ENCODE measurements at regions not wholly inside any gene's neighbourhood (a gene's known extent, or its start where the extent isn't known, plus 50 kb on each side); places are given as distances from the start of the nearest gene placed in this dataset.

- DNase-seq (ENCODE audit: low read depth in 3 of 3, low spot score in 2 of 3): no peak
Measured at GRCh38 chr12:11564984-11565651, 84.4 kb upstream of the ETV6 start.

DNA sequence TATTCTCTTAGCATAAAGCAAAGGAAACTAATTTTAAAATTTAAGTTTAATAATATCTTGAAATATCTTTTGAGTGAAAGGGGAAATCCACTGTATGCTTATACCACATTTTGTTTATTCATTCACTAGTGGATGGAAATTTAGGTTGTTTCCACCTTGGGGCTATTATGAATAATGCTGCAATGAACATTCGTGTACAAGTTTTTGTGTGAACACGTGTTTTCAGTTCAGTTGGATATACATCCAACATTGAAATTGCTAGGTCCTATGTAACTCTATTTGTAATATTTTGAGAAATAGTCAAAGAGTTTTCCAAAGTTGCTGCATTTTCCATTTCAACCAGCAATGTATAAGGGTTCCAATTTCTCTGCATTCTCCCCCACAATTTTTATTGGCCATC, 83.7 kb upstream of the ETV6 start:
- no peak for DNase-seq (ENCODE audit: low read depth in 3 of 3, low spot score in 2 of 3)

GRCh38 chr12:11568155-11568761, 81.2 kb upstream of the ETV6 start:
- no peak for DNase-seq (ENCODE audit: low read depth in 3 of 3, low spot score in 2 of 3)

GRCh38 chr12:11568762-11569478, 80.6 kb upstream of the ETV6 start:
- peak in 2 of 3 donors; percentile 13 to 23 for DNase-seq (ENCODE audit: low read depth in 3 of 3, low spot score in 2 of 3)

DNA sequence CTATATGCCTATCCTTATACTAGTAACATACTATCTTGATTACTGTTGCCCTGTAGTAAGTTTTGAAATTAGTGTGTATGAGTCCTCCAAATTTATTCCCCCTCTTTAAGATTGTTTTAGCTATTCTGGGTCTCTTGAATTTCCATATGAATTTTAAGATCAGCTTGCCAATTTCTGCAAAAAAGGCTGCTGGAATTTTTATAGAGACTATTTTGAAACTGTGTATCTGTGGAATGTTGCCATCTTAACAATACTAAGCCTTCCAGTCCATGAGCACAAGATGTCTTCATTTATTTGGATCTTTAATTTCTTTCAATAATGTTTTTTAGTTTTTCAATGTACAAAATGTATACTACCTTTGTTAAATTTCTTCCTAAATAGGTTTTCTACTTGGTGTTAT, 79.8 kb upstream of the ETV6 start:
- DNase-seq (ENCODE audit: low read depth in 3 of 3, low spot score in 2 of 3): no peak

DNA sequence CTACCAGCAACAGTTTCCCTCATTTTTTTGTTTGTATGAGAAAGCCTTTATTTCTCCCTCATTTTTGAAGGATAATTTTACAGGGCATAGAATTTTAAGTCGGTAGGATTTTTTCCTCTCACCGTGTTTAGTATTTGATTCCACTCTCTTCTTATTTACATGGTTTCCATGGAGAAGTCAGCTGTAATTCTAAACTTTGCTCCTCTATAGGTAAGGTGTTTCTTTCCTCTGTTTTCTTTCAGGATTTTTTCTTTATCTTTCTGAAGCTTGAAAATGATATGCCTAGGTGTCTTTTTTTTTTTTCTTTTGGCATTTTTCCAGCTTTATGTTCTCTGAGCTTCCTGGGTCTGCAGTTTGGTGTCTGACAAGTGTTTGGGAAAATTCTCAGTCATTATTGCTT, 75.6 kb upstream of the ETV6 start:
- DNase-seq (ENCODE audit: low read depth in 3 of 3, low spot score in 2 of 3): no peak

DNA sequence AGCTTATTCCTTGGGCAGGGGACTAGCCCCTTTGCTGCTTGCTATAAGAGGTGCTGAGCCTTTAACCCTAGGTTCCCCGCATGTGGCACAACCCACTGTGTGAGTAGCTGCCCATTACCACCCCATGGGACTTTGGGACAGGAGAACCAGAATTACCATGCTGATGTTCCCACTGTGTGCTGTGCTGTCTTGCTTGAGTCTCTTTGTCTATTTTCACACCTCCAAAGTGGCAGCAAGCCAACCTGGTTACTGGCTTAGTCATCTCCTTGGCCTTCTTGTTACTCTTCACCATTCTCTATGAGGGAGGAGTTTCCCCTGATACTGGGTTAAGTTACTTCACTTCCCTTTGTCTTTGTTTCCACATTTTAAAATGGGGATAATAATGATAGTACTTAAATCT, 73.4 kb upstream of the ETV6 start:
- no peak for DNase-seq (ENCODE audit: low read depth in 3 of 3, low spot score in 2 of 3)

GRCh38 chr12:11577658-11578260, 71.7 kb upstream of the ETV6 start:
- DNase-seq (ENCODE audit: low read depth in 3 of 3, low spot score in 2 of 3): no peak

DNA sequence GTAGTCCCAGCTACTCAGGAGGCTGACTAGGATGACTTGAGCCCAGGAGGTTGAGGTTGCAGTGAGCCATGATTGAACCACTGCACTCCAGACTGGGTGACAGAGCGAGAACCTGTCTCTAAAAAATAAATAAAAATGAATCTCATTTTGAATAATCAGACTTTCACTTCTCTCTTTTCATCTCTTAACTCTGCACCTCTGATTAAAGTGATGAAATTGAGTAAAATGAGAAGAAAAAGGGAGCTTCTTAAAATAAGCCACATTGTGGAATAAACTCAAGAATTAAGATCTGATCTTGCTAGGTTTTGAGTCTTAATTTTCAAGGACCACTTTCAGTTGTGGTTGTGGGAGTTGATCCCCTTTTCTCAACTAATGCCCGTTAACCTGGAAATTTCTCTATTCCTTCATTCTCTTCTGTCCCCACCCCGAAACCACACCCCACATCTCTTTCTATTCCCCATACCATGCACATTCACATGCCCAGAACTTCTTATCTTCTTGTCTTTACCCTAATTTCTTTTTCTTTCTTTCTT, 70.9 kb upstream of the ETV6 start:
- DNase-seq (ENCODE audit: low read depth in 3 of 3, low spot score in 2 of 3): no peak

- no peak for DNase-seq (ENCODE audit: low read depth in 3 of 3, low spot score in 2 of 3)
Measured at GRCh38 chr12:11580125-11580751, 69.2 kb upstream of the ETV6 start.

DNA sequence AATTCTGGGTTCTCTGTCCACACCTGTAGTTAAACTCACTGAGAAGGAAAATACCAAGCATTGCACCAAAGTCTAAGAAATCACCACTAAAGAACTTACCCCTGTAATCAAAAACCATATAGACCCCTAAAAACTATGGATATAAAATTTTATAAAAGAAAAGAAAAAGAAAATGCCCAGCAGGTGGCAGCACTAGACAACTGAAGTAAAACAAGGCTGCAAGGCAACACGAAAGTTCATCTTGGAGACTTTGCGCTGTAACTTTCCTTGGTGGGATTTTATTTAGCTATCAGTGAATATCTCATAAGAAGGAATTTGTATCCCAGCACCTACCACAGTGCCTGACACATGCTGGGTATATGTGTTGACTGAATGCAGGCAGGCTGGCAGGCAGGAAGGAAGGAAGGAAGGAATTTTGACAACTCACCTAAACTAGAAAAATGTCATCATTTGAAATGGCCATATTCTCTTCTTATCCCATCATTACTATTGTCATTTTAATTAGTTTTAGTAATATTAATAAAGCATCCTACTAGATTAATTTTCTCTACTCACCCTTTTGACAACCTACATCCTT, 68.2 kb upstream of the ETV6 start:
- DNase-seq (ENCODE audit: low read depth in 3 of 3, low spot score in 2 of 3): peak in 2 of 3 donors; percentile 59 to 65

DNA sequence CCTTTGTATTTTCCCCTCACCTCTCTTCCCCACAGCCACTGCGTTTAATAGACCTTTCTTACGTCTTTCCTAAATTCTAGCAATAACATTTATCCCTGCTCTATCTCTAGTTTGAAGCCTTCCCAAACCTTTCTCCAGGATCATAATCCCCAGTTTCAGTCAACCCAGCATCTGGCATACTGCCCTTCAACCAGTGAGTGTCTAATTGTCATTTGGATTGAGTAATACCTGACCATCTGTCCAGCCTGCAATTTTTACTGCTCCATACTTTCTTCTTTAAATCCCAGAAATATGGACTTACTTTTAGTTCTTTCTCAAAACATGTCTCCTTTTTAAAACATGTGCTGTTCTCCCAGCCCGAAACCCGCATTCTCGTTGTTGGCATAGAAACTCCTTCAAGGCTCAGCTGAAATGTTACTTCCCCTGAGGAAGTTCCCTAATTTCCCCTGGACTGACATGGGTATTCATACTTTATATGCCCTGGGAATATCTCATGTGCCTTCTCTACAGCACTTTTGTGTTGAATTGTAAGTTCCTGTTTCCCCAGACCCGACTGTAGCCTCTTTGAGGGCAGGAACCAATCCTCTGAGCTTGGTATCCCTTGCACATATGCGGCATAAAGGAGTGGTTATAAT, 65.1 kb upstream of the ETV6 start:
- DNase-seq (ENCODE audit: low read depth in 3 of 3, low spot score in 2 of 3): no peak

- DNase-seq (ENCODE audit: low read depth in 3 of 3, low spot score in 2 of 3): no peak
Measured at GRCh38 chr12:11592484-11592883, 57.0 kb upstream of the ETV6 start.

GRCh38 chr12:11593013-11593412, 56.5 kb upstream of the ETV6 start:
- no peak for DNase-seq (ENCODE audit: low read depth in 3 of 3, low spot score in 2 of 3)

DNA sequence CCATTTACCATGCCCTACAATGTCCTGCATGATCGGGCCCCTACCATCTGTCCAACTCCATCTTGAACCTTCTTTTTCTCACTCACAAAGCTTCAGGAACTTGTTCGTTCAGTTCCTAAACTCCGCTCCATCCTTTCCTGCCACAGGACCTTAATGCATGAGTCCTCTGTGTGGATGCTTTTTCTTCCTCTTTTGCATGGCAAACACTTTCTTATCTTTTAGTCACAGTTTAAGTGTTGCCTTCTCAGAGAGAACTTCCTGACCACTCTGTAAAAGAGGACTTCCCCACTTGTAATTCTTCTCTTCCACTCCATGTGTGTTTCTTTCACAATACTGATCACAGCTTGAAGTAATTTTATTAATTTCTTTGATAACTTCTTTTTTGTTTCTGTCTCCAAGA, 54.4 kb upstream of the ETV6 start:
- no peak for DNase-seq (ENCODE audit: low read depth in 3 of 3, low spot score in 2 of 3)

- no peak for DNase-seq (ENCODE audit: low read depth in 3 of 3, low spot score in 2 of 3)
Measured at GRCh38 chr12:11596141-11596540, 53.3 kb upstream of the ETV6 start.

DNA sequence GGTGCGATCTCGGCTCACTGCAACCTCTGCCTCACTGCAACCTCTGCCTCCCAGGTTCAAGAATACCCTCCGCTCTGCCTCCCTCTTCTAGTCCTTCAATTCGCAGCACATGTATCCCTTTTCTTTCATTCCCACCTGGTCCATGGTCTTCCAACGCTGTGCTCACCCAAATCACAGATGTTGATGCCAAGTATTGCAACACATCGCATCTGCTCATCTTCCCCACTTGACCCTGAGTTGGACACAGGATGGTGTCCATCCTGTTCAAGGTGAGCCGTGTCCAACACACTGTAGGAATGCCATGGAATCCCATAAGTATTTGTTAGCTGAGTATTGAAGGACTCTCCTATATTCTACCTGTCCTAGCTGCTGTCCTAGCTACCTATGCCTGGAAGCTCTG, 50.6 kb upstream of the ETV6 start:
- DNase-seq (ENCODE audit: low read depth in 3 of 3, low spot score in 2 of 3): no peak

Measured in right renal cortex interstitium (tissue), 3 donors.